GM23248 (cell line): ENCODE measurements at regions not wholly inside any gene's neighbourhood (a gene's known extent, or its start where the extent isn't known, plus 50 kb on each side); places are given as distances from the start of the nearest gene placed in this dataset.

Experiments used
- EZH2 ChIP-seq: fragments of 200-600 bp; sonication (generic); IDR thresholded peaks from 2 replicates; pipeline ENCODE4 v1.6.1; 2018; ENCODE audit warnings: antibody characterized with exemption, mild to moderate bottlenecking; ENCODE audit not compliant: insufficient read depth, poor library complexity, severe bottlenecking
- EZH2phosphoT487 ChIP-seq: fragments of 200-600 bp; sonication (generic); IDR thresholded peaks from 2 replicates; pipeline ENCODE4 v1.6.1; 2018; ENCODE audit warnings: antibody characterized with exemption, moderate library complexity, mild to moderate bottlenecking, low read depth; ENCODE audit not compliant: insufficient read depth

DNA sequence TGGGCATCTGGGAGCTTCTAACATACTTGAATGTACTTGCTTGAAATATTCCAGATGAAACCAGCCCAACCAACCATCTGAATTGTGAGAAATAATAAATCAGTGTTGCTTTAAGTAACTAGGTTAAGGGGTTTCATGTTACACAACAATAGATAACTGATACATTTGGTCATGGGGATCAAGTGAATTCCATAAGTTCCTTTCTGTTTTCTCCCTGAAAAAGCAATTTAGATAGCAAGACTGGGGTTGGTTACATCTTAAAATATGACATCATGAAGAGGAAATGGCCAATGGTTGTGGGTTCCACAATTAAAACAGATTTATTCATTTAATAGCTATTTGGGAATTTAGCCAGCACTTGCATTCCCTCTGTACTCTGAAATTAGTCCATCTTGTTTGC, 559.7 kb downstream of the TLR4 start:
- TF ChIP-seq EZH2phosphoT487 (no peak), EZH2 (no peak)
